ENCODE measurements at regions not wholly inside any gene's neighbourhood (a gene's known extent, or its start where the extent isn't known, plus 50 kb on each side); places are given as distances from the start of the nearest gene placed in this dataset.

GRCh38 chr6:169930799-169931198 lies 179.4 kb downstream of the ERMARD start:
- H3K9me3 Mint-ChIP-seq = peaks cover 10% of the 10 kb centered on the region
- H3K4me3 Mint-ChIP-seq = no peak overlapping the region
- DNase-seq (ENCODE audit: low spot score in 2 of 2, unreplicated experiment in 2 of 2) = no peak
- no peak for TF ChIP-seq CTCF (IDR thresholded peaks at IDR 0.05; ENCODE audit: unreplicated experiment)
- peaks cover 4% of the 10 kb centered on the region for H3K27me3 Mint-ChIP-seq (ENCODE audit: low read depth)
- H3K27ac Mint-ChIP-seq = no peak overlapping the region
- H3K36me3 Mint-ChIP-seq = no peaks in the 10 kb centered on the region
- peaks cover 26% of the 10 kb centered on the region for H3K4me1 Mint-ChIP-seq

GRCh38 chr6:169927711-169928110 lies 176.3 kb downstream of the ERMARD start:
- no peak overlapping the region for H3K4me3 Mint-ChIP-seq
- H3K9me3 Mint-ChIP-seq = peaks cover 10% of the 10 kb centered on the region
- no peak overlapping the region for H3K27ac Mint-ChIP-seq
- H3K27me3 Mint-ChIP-seq (ENCODE audit: low read depth) = peaks cover 6% of the 10 kb centered on the region
- no peak for TF ChIP-seq CTCF (IDR thresholded peaks at IDR 0.05; ENCODE audit: unreplicated experiment)
- no peak for DNase-seq (ENCODE audit: low spot score in 2 of 2, unreplicated experiment in 2 of 2)
- no peaks in the 10 kb centered on the region for H3K36me3 Mint-ChIP-seq
- peaks cover 9% of the 10 kb centered on the region for H3K4me1 Mint-ChIP-seq

GRCh38 chr6:169926617-169927417 lies 175.4 kb downstream of the ERMARD start:
- TF ChIP-seq CTCF (IDR thresholded peaks at IDR 0.05; ENCODE audit: unreplicated experiment) = no peak
- H3K27ac Mint-ChIP-seq = no peak overlapping the region
- peaks cover 10% of the 10 kb centered on the region for H3K9me3 Mint-ChIP-seq
- no peaks in the 10 kb centered on the region for H3K36me3 Mint-ChIP-seq
- DNase-seq (ENCODE audit: low spot score in 2 of 2, unreplicated experiment in 2 of 2) = no peak
- peaks cover 5% of the 10 kb centered on the region for H3K4me1 Mint-ChIP-seq
- no peak overlapping the region for H3K4me3 Mint-ChIP-seq
- peaks cover 6% of the 10 kb centered on the region for H3K27me3 Mint-ChIP-seq (ENCODE audit: low read depth)

GRCh38 chr6:169923468-169924464 lies 172.3 kb downstream of the ERMARD start:
- Mint-ChIP-seq H3K4me1 (no peaks in the 10 kb centered on the region), H3K4me3 (no peak overlapping the region), H3K9me3 (peaks cover 2% of the 10 kb centered on the region), H3K27me3 (ENCODE audit: low read depth) (peaks cover 6% of the 10 kb centered on the region), H3K27ac (no peak overlapping the region), H3K36me3 (no peaks in the 10 kb centered on the region)
- DNase-seq (ENCODE audit: low spot score in 2 of 2, unreplicated experiment in 2 of 2) = no peak
- TF ChIP-seq CTCF (IDR thresholded peaks at IDR 0.05; ENCODE audit: unreplicated experiment) = no peak

DNA sequence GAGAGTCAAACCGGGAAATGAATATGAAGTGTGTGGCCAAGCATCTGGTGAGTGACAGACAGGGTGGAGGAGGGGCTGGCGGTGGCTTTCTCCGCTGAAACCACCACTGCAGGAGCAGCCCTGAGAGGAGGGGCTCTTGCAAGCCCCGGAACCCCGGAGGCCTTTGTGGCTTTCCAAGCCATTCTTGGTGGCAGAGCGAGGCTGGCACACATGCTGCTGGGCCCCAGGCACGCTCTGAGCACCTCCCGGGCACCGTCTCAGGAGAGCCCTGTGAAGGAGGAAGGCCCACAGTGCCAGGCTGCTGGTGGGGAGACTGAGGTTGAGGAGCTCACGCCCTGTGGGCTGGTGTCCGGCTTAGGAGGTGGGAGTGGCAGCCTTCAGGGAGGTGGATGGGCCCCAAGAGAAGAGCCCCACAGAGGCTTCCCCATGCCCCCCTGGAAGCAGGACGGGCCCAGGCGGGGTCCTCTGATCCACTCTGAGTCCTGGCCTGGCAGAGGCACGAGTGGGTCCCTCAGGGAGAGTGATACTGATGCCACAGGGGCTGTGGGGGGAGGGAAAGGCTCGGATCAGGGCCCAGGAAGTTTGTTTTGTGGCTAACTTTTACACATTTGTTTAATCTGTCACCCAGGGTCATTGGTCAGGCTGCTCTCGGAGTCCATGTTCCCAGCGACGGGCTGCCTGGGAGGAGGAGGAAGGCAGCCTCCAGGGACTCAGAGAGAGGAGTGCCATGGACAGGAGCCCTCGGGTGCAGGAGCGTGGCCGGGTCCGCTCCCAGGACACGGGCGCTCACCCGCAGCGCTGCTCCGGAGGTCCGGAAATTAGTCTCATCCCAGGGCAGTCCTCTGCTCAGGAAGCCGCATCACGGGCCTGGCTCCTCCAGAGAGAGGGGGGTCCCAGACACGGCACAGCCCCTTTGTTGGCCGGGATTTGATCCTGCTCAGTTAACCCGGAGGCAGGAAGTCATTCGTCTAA lies 170.7 kb downstream of the ERMARD start:
- no peaks in the 10 kb centered on the region for H3K9me3 Mint-ChIP-seq
- TF ChIP-seq CTCF (IDR thresholded peaks at IDR 0.05; ENCODE audit: unreplicated experiment) = no peak
- peaks cover 6% of the 10 kb centered on the region for H3K27me3 Mint-ChIP-seq (ENCODE audit: low read depth)
- peak in 1 of 2 experiments; percentile 28 for DNase-seq (ENCODE audit: low spot score in 2 of 2, unreplicated experiment in 2 of 2)
- no peak overlapping the region for H3K4me3 Mint-ChIP-seq
- no peaks in the 10 kb centered on the region for H3K36me3 Mint-ChIP-seq
- no peaks in the 10 kb centered on the region for H3K4me1 Mint-ChIP-seq
- no peak overlapping the region for H3K27ac Mint-ChIP-seq
